ENCODE measurements at regions not wholly inside any gene's neighbourhood (a gene's known extent, or its start where the extent isn't known, plus 50 kb on each side); places are given as distances from the start of the nearest gene placed in this dataset.

DNA sequence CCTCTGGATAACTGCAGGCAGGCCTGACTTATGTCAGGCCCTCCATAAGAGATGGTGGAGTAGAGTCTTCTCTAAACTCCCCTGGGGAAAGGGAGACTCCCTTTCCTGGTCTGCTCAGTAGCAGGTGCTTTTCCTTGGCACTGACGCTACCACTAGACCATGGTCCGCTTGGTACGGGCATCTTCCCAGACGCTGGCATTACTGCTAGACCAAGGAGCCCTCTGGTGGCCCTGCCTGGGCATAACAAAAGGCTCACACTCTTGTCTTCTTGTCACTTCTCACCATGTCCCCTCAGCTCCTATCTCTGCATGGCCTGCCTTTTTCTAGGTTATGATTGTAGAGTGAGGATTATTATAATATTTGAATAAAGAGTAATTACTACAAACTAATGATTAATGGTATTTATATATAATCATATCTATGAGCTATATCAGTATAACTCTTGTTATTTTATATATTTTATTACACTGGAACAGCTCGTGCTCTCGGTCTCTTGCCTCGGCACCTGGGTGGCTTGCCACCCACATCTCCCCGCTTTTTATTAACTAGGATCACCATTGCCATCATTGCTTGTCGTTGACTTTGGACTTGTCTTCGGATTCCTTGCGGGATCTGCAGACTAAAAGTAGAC lies 59.8 kb upstream of the ARL4D start:
- Histone ChIP-seq H3K27ac (replicated peaks) (no peak overlapping the region), H3K27me3 (ENCODE audit: insufficient read depth, poor library complexity, severe bottlenecking) (no peaks in the 10 kb centered on the region), H3K4me3 (replicated peaks; ENCODE audit: insufficient read depth, low read length) (no peak overlapping the region)
- peak; percentile 23 to 71 for DNase-seq (ENCODE audit: low read depth in 1 of 2, low spot score in 1 of 2)
- TF ChIP-seq GABPA (IDR thresholded peaks at IDR 0.05; ENCODE audit: low read depth) = no peak
- TF ChIP-seq, protein P1, sequence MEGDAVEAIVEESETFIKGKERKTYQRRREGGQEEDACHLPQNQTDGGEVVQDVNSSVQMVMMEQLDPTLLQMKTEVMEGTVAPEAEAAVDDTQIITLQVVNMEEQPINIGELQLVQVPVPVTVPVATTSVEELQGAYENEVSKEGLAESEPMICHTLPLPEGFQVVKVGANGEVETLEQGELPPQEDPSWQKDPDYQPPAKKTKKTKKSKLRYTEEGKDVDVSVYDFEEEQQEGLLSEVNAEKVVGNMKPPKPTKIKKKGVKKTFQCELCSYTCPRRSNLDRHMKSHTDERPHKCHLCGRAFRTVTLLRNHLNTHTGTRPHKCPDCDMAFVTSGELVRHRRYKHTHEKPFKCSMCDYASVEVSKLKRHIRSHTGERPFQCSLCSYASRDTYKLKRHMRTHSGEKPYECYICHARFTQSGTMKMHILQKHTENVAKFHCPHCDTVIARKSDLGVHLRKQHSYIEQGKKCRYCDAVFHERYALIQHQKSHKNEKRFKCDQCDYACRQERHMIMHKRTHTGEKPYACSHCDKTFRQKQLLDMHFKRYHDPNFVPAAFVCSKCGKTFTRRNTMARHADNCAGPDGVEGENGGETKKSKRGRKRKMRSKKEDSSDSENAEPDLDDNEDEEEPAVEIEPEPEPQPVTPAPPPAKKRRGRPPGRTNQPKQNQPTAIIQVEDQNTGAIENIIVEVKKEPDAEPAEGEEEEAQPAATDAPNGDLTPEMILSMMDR (IDR thresholded peaks at IDR 0.05; ENCODE audit: insufficient read depth, low read length) = peak; percentile 76

DNA sequence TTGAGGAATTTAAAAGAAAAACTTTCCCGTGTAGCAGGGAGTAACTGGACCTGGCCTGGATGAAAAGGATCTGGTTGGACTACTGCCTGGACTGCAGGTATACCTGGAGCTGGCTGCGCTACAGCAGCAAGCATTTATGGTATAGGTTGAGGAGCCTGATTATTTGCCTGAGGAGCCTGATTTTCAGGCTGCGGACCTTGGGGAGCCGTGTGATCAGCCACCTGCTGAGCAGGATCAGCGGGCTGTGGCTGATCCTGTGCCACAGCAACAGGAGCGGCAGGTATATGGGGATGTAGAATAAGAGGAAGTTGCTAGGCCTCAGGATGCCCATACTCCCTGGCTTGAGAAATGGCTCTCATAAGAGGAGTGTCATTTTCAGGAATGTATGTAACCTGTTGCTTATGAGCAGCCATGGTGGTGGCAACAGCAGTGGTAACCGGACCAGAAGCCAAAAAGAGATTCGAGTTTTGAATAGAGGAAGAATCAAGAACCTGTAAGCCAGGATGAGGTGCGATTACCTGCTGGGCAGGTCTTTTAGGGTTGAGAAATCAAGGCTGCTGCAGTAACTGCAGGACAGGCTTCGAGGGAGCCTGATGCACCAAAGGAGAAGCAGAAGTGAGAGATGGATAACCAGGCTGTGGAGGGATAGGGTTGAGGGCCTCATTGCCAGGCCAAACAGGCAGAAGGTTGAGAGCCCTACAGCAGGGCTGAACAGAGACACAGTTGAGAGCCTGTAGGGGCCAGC lies 60.9 kb upstream of the ARL4D start:
- Histone ChIP-seq H3K4me3 (replicated peaks; ENCODE audit: insufficient read depth, low read length) (no peak overlapping the region), H3K27me3 (ENCODE audit: insufficient read depth, poor library complexity, severe bottlenecking) (no peaks in the 10 kb centered on the region), H3K27ac (replicated peaks) (no peak overlapping the region)
- DNase-seq (ENCODE audit: low read depth in 1 of 2, low spot score in 1 of 2) = no peak
- no peak for TF ChIP-seq POLR2AphosphoS5 (IDR thresholded peaks at IDR 0.05; ENCODE audit: low read depth)
- TF ChIP-seq GABPA (IDR thresholded peaks at IDR 0.05; ENCODE audit: low read depth) = no peak
- TF ChIP-seq SPI1 (IDR thresholded peaks at IDR 0.05; ENCODE audit: borderline replicate concordance, low read depth) = no peak
- TF ChIP-seq, protein P1 (IDR thresholded peaks at IDR 0.05; ENCODE audit: insufficient read depth, low read length) = no peak
- TF ChIP-seq, protein P2, sequence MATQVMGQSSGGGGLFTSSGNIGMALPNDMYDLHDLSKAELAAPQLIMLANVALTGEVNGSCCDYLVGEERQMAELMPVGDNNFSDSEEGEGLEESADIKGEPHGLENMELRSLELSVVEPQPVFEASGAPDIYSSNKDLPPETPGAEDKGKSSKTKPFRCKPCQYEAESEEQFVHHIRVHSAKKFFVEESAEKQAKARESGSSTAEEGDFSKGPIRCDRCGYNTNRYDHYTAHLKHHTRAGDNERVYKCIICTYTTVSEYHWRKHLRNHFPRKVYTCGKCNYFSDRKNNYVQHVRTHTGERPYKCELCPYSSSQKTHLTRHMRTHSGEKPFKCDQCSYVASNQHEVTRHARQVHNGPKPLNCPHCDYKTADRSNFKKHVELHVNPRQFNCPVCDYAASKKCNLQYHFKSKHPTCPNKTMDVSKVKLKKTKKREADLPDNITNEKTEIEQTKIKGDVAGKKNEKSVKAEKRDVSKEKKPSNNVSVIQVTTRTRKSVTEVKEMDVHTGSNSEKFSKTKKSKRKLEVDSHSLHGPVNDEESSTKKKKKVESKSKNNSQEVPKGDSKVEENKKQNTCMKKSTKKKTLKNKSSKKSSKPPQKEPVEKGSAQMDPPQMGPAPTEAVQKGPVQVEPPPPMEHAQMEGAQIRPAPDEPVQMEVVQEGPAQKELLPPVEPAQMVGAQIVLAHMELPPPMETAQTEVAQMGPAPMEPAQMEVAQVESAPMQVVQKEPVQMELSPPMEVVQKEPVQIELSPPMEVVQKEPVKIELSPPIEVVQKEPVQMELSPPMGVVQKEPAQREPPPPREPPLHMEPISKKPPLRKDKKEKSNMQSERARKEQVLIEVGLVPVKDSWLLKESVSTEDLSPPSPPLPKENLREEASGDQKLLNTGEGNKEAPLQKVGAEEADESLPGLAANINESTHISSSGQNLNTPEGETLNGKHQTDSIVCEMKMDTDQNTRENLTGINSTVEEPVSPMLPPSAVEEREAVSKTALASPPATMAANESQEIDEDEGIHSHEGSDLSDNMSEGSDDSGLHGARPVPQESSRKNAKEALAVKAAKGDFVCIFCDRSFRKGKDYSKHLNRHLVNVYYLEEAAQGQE (IDR thresholded peaks at IDR 0.05; ENCODE audit: insufficient replicate concordance, low read depth) = no peak

DNA sequence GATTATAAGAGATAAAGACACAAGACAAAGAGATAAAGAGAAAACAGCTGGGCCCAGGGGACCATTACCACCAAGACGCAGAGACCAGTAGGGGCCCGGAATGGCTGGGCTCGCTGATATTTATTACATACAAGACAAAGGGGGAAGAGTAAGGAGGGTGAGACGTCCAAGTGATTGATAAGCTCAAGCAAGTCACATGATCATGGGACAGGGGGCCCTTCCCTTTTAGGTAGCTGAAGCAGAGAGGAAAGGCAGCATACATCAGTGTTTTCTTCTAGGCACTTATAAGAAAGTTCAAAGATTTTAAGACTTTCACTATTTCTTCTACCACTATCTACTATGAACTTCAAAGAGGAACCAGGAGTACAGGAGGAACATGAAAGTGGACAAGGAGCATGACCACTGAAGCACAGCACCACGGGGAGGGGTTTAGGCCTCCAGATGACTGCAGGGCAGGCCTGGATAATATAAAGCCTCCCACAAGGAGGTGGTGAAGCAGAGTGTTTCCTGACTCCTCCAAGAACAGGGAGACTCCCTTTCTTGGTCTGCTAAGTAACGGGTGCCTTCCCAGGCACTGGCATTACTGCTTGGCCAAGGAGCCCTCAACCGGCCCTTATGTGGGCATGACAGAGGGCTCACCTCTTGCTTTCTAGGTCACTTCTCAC lies 63.9 kb upstream of the ARL4D start:
- Histone ChIP-seq H3K4me3 (replicated peaks; ENCODE audit: insufficient read depth, low read length) (no peak overlapping the region), H3K27ac (replicated peaks) (no peak overlapping the region), H3K27me3 (ENCODE audit: insufficient read depth, poor library complexity, severe bottlenecking) (no peaks in the 10 kb centered on the region)
- no peak for TF ChIP-seq POLR2AphosphoS5 (IDR thresholded peaks at IDR 0.05; ENCODE audit: low read depth)
- DNase-seq (ENCODE audit: low read depth in 1 of 2, low spot score in 1 of 2) = no peak

DNA sequence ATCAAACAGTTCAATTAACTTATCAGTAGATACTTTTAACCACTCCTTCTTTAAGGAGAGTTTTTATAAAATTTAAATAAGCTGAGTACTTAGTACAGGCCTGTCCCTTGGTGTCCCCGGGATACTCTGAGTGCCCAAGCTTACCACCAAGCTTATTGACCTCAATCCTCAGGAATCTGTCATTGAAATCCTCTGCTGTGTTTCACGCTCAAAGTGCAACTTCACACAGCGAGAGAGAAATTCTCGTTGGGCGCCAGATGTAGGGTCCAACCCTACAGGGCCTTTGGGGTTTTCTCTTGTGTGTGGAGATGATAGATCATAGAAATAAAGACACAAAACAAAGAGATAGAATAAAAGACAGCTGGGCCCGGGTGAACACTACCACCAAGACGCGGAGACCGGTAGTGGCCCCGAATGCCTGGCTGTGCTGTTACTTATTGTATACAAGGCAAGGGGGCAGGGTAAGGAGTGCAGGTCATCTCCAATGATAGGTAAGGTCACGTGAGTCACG lies 65.3 kb upstream of the ARL4D start:
- TF ChIP-seq POLR2AphosphoS5 (IDR thresholded peaks at IDR 0.05; ENCODE audit: low read depth) (no peak), SPI1 (IDR thresholded peaks at IDR 0.05; ENCODE audit: borderline replicate concordance, low read depth) (no peak)
- no peak overlapping the region for H3K4me3 ChIP-seq (replicated peaks; ENCODE audit: insufficient read depth, low read length)
- no peaks in the 10 kb centered on the region for H3K27me3 ChIP-seq (ENCODE audit: insufficient read depth, poor library complexity, severe bottlenecking)
- no peak for DNase-seq (ENCODE audit: low read depth in 1 of 2, low spot score in 1 of 2)
- H3K27ac ChIP-seq (replicated peaks) = no peak overlapping the region

DNA sequence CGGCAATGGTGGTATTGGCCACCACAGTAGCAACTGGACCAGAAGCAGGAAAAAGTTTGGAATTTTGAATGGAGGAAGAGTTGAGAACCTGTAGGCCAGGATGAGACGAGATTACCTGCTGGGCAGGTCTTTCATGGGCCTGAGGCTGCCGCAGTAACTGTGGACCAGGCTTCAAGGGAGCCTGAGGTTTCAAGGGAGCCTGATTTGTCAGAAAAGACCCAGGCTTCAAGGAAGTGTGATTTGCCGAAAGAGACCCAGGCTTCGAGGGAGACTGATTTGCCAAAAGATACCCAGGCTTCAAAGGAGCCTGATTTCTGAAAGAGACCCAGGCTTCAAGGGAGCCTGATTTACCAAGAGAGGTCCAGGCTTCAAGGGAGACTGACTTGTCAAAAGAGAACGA lies 66.6 kb upstream of the ARL4D start:
- TF ChIP-seq, protein P1 (IDR thresholded peaks at IDR 0.05; ENCODE audit: insufficient read depth, low read length) = no peak
- TF ChIP-seq GABPA (IDR thresholded peaks at IDR 0.05; ENCODE audit: low read depth) = no peak
- TF ChIP-seq, protein P2 (IDR thresholded peaks at IDR 0.05; ENCODE audit: insufficient replicate concordance, low read depth) = no peak
- TF ChIP-seq POLR2AphosphoS5 (IDR thresholded peaks at IDR 0.05; ENCODE audit: low read depth) = no peak
- no peak for TF ChIP-seq SPI1 (IDR thresholded peaks at IDR 0.05; ENCODE audit: borderline replicate concordance, low read depth)
- Histone ChIP-seq H3K27ac (replicated peaks) (no peak overlapping the region), H3K4me3 (replicated peaks; ENCODE audit: insufficient read depth, low read length) (no peak overlapping the region), H3K27me3 (ENCODE audit: insufficient read depth, poor library complexity, severe bottlenecking) (no peaks in the 10 kb centered on the region)
- no peak for DNase-seq (ENCODE audit: low read depth in 1 of 2, low spot score in 1 of 2)

Data from HL-60 (cell line).